ENCODE measurements at regions not wholly inside any gene's neighbourhood (a gene's known extent, or its start where the extent isn't known, plus 50 kb on each side); places are given as distances from the start of the nearest gene placed in this dataset.

DNA sequence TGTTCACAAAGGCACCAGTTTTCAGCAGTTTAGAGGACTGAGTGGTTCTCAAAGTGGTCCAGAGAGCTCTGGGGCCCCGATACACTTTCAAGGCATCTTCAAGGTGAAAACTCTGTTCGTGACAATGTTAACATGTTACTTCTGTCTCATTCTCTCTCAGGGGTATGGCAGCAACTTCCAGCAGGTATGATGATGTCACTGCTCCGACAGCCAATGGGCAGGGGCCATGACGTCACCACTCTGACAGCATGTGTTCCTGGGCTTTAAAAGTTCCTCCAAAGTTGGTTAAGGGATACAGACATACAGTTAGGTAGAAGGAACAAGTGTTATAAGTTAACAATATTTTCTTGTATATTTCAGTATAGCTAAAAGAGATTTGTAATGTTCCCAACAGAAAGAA lies 87.9 kb downstream of the KLF15 start:
- Histone ChIP-seq H3K4me3 (ENCODE audit: low read depth in 1 of 3, low read length in 3 of 3) (no peak overlapping the region), H3K27me3 (ENCODE audit: control insufficient read depth in 4 of 4, insufficient read depth in 4 of 4, low read length in 3 of 4) (no peaks in the 10 kb centered on the region), H3K9me3 (ENCODE audit: control insufficient read depth in 4 of 4, low read length in 3 of 4) (no peaks in the 10 kb centered on the region), H3K9ac (ENCODE audit: low read depth in 1 of 2, low read length in 2 of 2) (no peak overlapping the region), H3K4me1 (ENCODE audit: control insufficient read depth in 4 of 4, insufficient read depth in 4 of 4, low read length in 3 of 4) (peaks cover 7 to 39% (median 30%) of the 10 kb centered on the region in 4 donors), H3K27ac (ENCODE audit: low read depth in 1 of 2, low read length in 2 of 2) (peak overlapping the region in 1 of 2 donors; percentile 38), H3K36me3 (ENCODE audit: control insufficient read depth in 4 of 4, insufficient read depth in 3 of 4, low read depth in 1 of 4, low read length in 3 of 4) (no peaks in the 10 kb centered on the region)
- TF ChIP-seq, protein P1, sequence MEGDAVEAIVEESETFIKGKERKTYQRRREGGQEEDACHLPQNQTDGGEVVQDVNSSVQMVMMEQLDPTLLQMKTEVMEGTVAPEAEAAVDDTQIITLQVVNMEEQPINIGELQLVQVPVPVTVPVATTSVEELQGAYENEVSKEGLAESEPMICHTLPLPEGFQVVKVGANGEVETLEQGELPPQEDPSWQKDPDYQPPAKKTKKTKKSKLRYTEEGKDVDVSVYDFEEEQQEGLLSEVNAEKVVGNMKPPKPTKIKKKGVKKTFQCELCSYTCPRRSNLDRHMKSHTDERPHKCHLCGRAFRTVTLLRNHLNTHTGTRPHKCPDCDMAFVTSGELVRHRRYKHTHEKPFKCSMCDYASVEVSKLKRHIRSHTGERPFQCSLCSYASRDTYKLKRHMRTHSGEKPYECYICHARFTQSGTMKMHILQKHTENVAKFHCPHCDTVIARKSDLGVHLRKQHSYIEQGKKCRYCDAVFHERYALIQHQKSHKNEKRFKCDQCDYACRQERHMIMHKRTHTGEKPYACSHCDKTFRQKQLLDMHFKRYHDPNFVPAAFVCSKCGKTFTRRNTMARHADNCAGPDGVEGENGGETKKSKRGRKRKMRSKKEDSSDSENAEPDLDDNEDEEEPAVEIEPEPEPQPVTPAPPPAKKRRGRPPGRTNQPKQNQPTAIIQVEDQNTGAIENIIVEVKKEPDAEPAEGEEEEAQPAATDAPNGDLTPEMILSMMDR (IDR thresholded peaks at IDR 0.05; ENCODE audit: low read depth, low read length, missing input control) = no peak
- no peak for DNase-seq (ENCODE audit: low spot score)
- WGBS = 79% methylated on average over 4 of the region's 4 CpGs

DNA sequence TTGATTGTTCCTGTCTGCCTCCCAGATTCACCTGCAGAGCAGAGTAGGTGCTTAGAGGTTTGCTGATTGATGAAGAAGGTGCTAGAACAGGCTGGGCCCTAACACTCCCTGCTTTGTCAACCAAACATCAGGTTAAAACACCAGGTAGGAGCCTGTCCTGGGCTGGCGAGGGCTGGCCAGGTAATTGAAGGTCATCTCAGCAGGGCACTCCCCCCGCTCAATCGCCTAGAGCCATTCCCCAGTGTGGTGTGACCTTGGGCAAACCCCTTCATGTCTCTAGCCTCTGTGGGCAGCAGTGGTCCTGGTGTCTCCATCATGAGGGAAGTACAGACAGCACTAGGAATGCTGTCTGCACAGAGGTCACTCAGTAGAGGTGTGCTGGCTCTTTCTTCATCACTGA lies 88.3 kb downstream of the KLF15 start:
- H3K27ac ChIP-seq (ENCODE audit: low read depth in 1 of 2, low read length in 2 of 2) = peak overlapping the region; percentile 9 to 38
- H3K9me3 ChIP-seq (ENCODE audit: control insufficient read depth in 4 of 4, low read length in 3 of 4) = no peaks in the 10 kb centered on the region
- no peak for DNase-seq (ENCODE audit: low spot score)
- H3K4me3 ChIP-seq (ENCODE audit: low read depth in 1 of 3, low read length in 3 of 3) = no peak overlapping the region
- peaks cover 5 to 39% (median 30%) of the 10 kb centered on the region in 4 donors for H3K4me1 ChIP-seq (ENCODE audit: control insufficient read depth in 4 of 4, insufficient read depth in 4 of 4, low read length in 3 of 4)
- WGBS = 70% methylated on average over 3 of the region's 3 CpGs
- H3K36me3 ChIP-seq (ENCODE audit: control insufficient read depth in 4 of 4, insufficient read depth in 3 of 4, low read depth in 1 of 4, low read length in 3 of 4) = no peaks in the 10 kb centered on the region
- no peak for TF ChIP-seq FOXA2 (IDR thresholded peaks at IDR 0.05)
- TF ChIP-seq, protein P2, sequence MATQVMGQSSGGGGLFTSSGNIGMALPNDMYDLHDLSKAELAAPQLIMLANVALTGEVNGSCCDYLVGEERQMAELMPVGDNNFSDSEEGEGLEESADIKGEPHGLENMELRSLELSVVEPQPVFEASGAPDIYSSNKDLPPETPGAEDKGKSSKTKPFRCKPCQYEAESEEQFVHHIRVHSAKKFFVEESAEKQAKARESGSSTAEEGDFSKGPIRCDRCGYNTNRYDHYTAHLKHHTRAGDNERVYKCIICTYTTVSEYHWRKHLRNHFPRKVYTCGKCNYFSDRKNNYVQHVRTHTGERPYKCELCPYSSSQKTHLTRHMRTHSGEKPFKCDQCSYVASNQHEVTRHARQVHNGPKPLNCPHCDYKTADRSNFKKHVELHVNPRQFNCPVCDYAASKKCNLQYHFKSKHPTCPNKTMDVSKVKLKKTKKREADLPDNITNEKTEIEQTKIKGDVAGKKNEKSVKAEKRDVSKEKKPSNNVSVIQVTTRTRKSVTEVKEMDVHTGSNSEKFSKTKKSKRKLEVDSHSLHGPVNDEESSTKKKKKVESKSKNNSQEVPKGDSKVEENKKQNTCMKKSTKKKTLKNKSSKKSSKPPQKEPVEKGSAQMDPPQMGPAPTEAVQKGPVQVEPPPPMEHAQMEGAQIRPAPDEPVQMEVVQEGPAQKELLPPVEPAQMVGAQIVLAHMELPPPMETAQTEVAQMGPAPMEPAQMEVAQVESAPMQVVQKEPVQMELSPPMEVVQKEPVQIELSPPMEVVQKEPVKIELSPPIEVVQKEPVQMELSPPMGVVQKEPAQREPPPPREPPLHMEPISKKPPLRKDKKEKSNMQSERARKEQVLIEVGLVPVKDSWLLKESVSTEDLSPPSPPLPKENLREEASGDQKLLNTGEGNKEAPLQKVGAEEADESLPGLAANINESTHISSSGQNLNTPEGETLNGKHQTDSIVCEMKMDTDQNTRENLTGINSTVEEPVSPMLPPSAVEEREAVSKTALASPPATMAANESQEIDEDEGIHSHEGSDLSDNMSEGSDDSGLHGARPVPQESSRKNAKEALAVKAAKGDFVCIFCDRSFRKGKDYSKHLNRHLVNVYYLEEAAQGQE (IDR thresholded peaks at IDR 0.05) = no peak
- TF ChIP-seq, protein P3, sequence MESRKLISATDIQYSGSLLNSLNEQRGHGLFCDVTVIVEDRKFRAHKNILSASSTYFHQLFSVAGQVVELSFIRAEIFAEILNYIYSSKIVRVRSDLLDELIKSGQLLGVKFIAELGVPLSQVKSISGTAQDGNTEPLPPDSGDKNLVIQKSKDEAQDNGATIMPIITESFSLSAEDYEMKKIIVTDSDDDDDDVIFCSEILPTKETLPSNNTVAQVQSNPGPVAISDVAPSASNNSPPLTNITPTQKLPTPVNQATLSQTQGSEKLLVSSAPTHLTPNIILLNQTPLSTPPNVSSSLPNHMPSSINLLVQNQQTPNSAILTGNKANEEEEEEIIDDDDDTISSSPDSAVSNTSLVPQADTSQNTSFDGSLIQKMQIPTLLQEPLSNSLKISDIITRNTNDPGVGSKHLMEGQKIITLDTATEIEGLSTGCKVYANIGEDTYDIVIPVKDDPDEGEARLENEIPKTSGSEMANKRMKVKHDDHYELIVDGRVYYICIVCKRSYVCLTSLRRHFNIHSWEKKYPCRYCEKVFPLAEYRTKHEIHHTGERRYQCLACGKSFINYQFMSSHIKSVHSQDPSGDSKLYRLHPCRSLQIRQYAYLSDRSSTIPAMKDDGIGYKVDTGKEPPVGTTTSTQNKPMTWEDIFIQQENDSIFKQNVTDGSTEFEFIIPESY (IDR thresholded peaks at IDR 0.05) = no peak
- TF ChIP-seq RAD21 (IDR thresholded peaks at IDR 0.05) = no peak
- TF ChIP-seq, protein P4, sequence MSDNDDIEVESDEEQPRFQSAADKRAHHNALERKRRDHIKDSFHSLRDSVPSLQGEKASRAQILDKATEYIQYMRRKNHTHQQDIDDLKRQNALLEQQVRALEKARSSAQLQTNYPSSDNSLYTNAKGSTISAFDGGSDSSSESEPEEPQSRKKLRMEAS (IDR thresholded peaks at IDR 0.05) = no peak
- no peak for TF ChIP-seq SP1 (IDR thresholded peaks at IDR 0.05)
- no peak for TF ChIP-seq HNF4G (IDR thresholded peaks at IDR 0.05)
- TF ChIP-seq, protein P5, sequence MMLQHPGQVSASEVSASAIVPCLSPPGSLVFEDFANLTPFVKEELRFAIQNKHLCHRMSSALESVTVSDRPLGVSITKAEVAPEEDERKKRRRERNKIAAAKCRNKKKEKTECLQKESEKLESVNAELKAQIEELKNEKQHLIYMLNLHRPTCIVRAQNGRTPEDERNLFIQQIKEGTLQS (IDR thresholded peaks at IDR 0.05) = no peak
- TF ChIP-seq NR2F2 (IDR thresholded peaks at IDR 0.05) = no peak
- TF ChIP-seq HNF4A (conservative IDR thresholded peaks at IDR 0.05) = no peak
- TF ChIP-seq, protein P1 (IDR thresholded peaks at IDR 0.05; ENCODE audit: low read depth, low read length, missing input control) = no peak
- TF ChIP-seq TAF1 (conservative IDR thresholded peaks at IDR 0.05) = no peak
- no peak for TF ChIP-seq JUND (IDR thresholded peaks at IDR 0.05)
- TF ChIP-seq YY1 (IDR thresholded peaks at IDR 0.05) = no peak
- no peak for TF ChIP-seq FOXA1 (IDR thresholded peaks at IDR 0.05)
- no peak for TF ChIP-seq RXRA (IDR thresholded peaks at IDR 0.05)
- no peak for TF ChIP-seq GABPA (IDR thresholded peaks at IDR 0.05 in 1 of 2, conservative IDR thresholded peaks at IDR 0.05 in 1 of 2)
- H3K27me3 ChIP-seq (ENCODE audit: control insufficient read depth in 4 of 4, insufficient read depth in 4 of 4, low read length in 3 of 4) = no peaks in the 10 kb centered on the region
- no peak overlapping the region for H3K9ac ChIP-seq (ENCODE audit: low read depth in 1 of 2, low read length in 2 of 2)
